SK-N-SH treated with all-trans-retinoic acid at 6 μM for 48 hours (cell line): ENCODE measurements at regions not wholly inside any gene's neighbourhood (a gene's known extent, or its start where the extent isn't known, plus 50 kb on each side); places are given as distances from the start of the nearest gene placed in this dataset.

ENCODE experiments used
- ATAC-seq: fragments of 200-7000 bp; cut with Tn5 transposase; 3 replicates; pipeline ENCODE4 v1.9.1; 2020; ENCODE audit warnings: mild to moderate bottlenecking, moderate library complexity
- ARNTL ChIP-seq: fragments of 450-650 bp; formaldehyde crosslinking; IDR thresholded peaks from 2 replicates; pipeline ENCODE4 v1.5.0; 2020; ENCODE audit warnings: low read depth, mild to moderate bottlenecking, moderate library complexity, borderline replicate concordance
- BACH2 ChIP-seq: fragments of 250-450 bp; sonication (Bioruptor Pico); IDR thresholded peaks from 2 replicates; pipeline ENCODE4 v1.9.0; 2021; ENCODE audit warnings: mild to moderate bottlenecking, borderline replicate concordance
- CSDC2 ChIP-seq: fragments of 250-450 bp; sonication (Bioruptor Pico); IDR thresholded peaks from 2 replicates; pipeline ENCODE4 v1.5.0; 2020; ENCODE audit warnings: mild to moderate bottlenecking, moderate library complexity
- CSRNP3 ChIP-seq: fragments of 250-450 bp; sonication (Bioruptor Pico); IDR thresholded peaks from 2 replicates; pipeline ENCODE4 v1.5.1; 2021; ENCODE audit warnings: mild to moderate bottlenecking, moderate library complexity
- ISL1 ChIP-seq: fragments of 250-450 bp; sonication (Bioruptor Pico); IDR thresholded peaks from 2 replicates; pipeline ENCODE4 v2.1.2; 2022; ENCODE audit warnings: mild to moderate bottlenecking, moderate library complexity
- OSR1 ChIP-seq: fragments of 250-450 bp; sonication (Bioruptor Pico); IDR thresholded peaks from 2 replicates; pipeline ENCODE4 v1.8.0; 2022; ENCODE audit warnings: moderate library complexity, mild to moderate bottlenecking, inconsistent platforms
- POU6F1 ChIP-seq: fragments of 250-450 bp; sonication (Bioruptor Pico); IDR thresholded peaks from 2 replicates; pipeline ENCODE4 v1.8.0; 2021; ENCODE audit warnings: low read depth, mild to moderate bottlenecking, moderate library complexity, borderline replicate concordance
- PPARA ChIP-seq: fragments of 250-450 bp; sonication (Bioruptor Pico); IDR thresholded peaks from 2 replicates; pipeline ENCODE4 v1.5.0; 2020; ENCODE audit warnings: mild to moderate bottlenecking, borderline replicate concordance
- RARB ChIP-seq: fragments of 250-450 bp; sonication (Bioruptor Pico); IDR thresholded peaks from 2 replicates; pipeline ENCODE4 v1.8.0; 2021; ENCODE audit warnings: mild to moderate bottlenecking, moderate library complexity
- SNAI2 ChIP-seq: fragments of 250-450 bp; sonication (Bioruptor Pico); IDR thresholded peaks from 2 replicates; pipeline ENCODE4 v1.5.0; 2020; ENCODE audit warnings: mild to moderate bottlenecking, moderate library complexity
- TCF4 ChIP-seq: fragments of 250-450 bp; sonication (Bioruptor Pico); IDR thresholded peaks from 2 replicates; pipeline ENCODE4 v1.8.0; 2021; ENCODE audit warnings: mild to moderate bottlenecking, moderate library complexity, borderline replicate concordance
- TOX ChIP-seq: fragments of 250-450 bp; sonication (Bioruptor Pico); IDR thresholded peaks from 2 replicates; pipeline ENCODE4 v1.8.0; 2021; ENCODE audit warnings: mild to moderate bottlenecking, moderate library complexity, borderline replicate concordance
- TSHZ2 ChIP-seq: fragments of 250-450 bp; sonication (Bioruptor Pico); IDR thresholded peaks from 2 replicates; pipeline ENCODE4 v1.5.0; 2020; ENCODE audit warnings: mild to moderate bottlenecking, moderate library complexity
- ZC3H10 ChIP-seq: fragments of 250-450 bp; sonication (Bioruptor Pico); IDR thresholded peaks from 2 replicates; pipeline ENCODE4 v1.5.1; 2021; ENCODE audit warnings: mild to moderate bottlenecking, moderate library complexity
- ZFP3 ChIP-seq: fragments of 250-450 bp; sonication (Bioruptor Pico); IDR thresholded peaks from 2 replicates; pipeline ENCODE4 v1.5.0; 2020; ENCODE audit warnings: mild to moderate bottlenecking, moderate library complexity
- ZFP30 ChIP-seq: fragments of 450-650 bp; formaldehyde crosslinking; IDR thresholded peaks from 2 replicates; pipeline ENCODE4 v1.5.0; 2022; ENCODE audit warnings: mild to moderate bottlenecking, moderate library complexity
- ZNF565 ChIP-seq: fragments of 450-650 bp; formaldehyde crosslinking; conservative IDR thresholded peaks from 2 replicates; pipeline ENCODE4 v1.5.0; 2020; ENCODE audit warnings: low read depth, mild to moderate bottlenecking, moderate library complexity
- ZNF70 ChIP-seq: fragments of 450-650 bp; formaldehyde crosslinking; IDR thresholded peaks from 2 replicates; pipeline ENCODE4 v1.5.0; 2020; ENCODE audit warnings: mild to moderate bottlenecking, moderate library complexity
- ZNF8 ChIP-seq: fragments of 450-650 bp; formaldehyde crosslinking; IDR thresholded peaks from 2 replicates; pipeline ENCODE4 v1.5.0; 2020; ENCODE audit warnings: mild to moderate bottlenecking, moderate library complexity
- TF ChIP-seq, protein P1 (sequence below): fragments of 250-450 bp; sonication (Bioruptor Pico); IDR thresholded peaks from 2 replicates; pipeline ENCODE4 v1.5.1; 2020; ENCODE audit warnings: low read depth, mild to moderate bottlenecking, moderate library complexity
- TF ChIP-seq, protein P2 (sequence below): fragments of 250-450 bp; sonication (Bioruptor Pico); IDR thresholded peaks from 2 replicates; pipeline ENCODE4 v1.8.0; 2020; ENCODE audit warnings: mild to moderate bottlenecking, moderate library complexity, borderline replicate concordance

DNA sequence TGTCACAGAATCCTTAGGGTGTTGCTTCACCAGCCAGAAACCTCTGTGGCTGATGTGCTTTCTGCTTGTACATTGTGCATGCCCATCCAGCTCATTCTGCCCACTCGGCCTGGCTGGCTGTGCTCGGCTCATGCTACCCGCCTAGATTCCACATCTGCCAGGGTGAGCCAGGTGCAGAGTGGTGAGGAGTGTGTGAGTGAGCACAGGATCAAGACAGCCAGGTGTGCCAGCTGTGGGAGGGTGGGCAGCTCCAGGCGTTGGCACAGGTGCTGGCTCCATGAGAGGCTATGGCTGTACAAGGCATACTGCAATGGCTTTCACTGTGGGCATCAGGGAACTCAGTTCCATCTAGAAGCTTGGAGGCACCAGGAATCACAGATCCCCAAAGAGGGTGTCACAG is 1321.8 kb upstream of the CRIM1 start:
- no peak for TF ChIP-seq PPARA (CRISPR knock-in tag)
- TF ChIP-seq OSR1 (CRISPR knock-in tag) = no peak
- TF ChIP-seq CSRNP3 (CRISPR knock-in tag) = no peak
- TF ChIP-seq ZC3H10 (CRISPR knock-in tag) = no peak
- TF ChIP-seq, protein P1, sequence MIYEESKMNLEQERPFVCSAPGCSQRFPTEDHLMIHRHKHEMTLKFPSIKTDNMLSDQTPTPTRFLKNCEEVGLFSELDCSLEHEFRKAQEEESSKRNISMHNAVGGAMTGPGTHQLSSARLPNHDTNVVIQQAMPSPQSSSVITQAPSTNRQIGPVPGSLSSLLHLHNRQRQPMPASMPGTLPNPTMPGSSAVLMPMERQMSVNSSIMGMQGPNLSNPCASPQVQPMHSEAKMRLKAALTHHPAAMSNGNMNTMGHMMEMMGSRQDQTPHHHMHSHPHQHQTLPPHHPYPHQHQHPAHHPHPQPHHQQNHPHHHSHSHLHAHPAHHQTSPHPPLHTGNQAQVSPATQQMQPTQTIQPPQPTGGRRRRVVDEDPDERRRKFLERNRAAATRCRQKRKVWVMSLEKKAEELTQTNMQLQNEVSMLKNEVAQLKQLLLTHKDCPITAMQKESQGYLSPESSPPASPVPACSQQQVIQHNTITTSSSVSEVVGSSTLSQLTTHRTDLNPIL (CRISPR knock-in tag) = no peak
- TF ChIP-seq RARB (CRISPR knock-in tag) = no peak
- TF ChIP-seq CSDC2 (CRISPR knock-in tag) = no peak
- no peak for TF ChIP-seq BACH2
- no peak for TF ChIP-seq TCF4
- TF ChIP-seq TOX = no peak
- TF ChIP-seq ZNF565 = no peak
- TF ChIP-seq, protein P2, sequence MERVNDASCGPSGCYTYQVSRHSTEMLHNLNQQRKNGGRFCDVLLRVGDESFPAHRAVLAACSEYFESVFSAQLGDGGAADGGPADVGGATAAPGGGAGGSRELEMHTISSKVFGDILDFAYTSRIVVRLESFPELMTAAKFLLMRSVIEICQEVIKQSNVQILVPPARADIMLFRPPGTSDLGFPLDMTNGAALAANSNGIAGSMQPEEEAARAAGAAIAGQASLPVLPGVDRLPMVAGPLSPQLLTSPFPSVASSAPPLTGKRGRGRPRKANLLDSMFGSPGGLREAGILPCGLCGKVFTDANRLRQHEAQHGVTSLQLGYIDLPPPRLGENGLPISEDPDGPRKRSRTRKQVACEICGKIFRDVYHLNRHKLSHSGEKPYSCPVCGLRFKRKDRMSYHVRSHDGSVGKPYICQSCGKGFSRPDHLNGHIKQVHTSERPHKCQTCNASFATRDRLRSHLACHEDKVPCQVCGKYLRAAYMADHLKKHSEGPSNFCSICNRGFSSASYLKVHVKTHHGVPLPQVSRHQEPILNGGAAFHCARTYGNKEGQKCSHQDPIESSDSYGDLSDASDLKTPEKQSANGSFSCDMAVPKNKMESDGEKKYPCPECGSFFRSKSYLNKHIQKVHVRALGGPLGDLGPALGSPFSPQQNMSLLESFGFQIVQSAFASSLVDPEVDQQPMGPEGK (CRISPR knock-in tag) = no peak
- TF ChIP-seq ARNTL (CRISPR knock-in tag) = no peak
- ATAC-seq = no peak

GRCh38 chr2:35023545-35023944 is 1332.0 kb upstream of the CRIM1 start:
- ATAC-seq = no peak
- TF ChIP-seq SNAI2 (CRISPR knock-in tag) (no peak), TCF4 (no peak), BACH2 (no peak), POU6F1 (CRISPR knock-in tag) (no peak), ZNF8 (CRISPR knock-in tag) (no peak), OSR1 (CRISPR knock-in tag) (no peak), ZNF565 (no peak), ZFP30 (no peak), ISL1 (CRISPR knock-in tag) (no peak), TSHZ2 (no peak), CSDC2 (CRISPR knock-in tag) (no peak)
- TF ChIP-seq, protein P2 (CRISPR knock-in tag) = no peak

GRCh38 chr2:35000453-35000852 is 1355.1 kb upstream of the CRIM1 start:
- no peak for ATAC-seq
- TF ChIP-seq ZFP3 (CRISPR knock-in tag) (no peak), TOX (no peak), CSRNP3 (CRISPR knock-in tag) (no peak), ZNF8 (CRISPR knock-in tag) (no peak), TSHZ2 (no peak), BACH2 (no peak), ZC3H10 (CRISPR knock-in tag) (no peak), ZNF70 (no peak), ZNF565 (no peak), PPARA (CRISPR knock-in tag) (no peak)
